GM23338 (cell line): ENCODE measurements at regions not wholly inside any gene's neighbourhood (a gene's known extent, or its start where the extent isn't known, plus 50 kb on each side); places are given as distances from the start of the nearest gene placed in this dataset.

ENCODE experiments used
- EZH2phosphoT487 ChIP-seq: fragments of 200-600 bp; sonication (generic); IDR thresholded peaks from one replicate; pipeline ENCODE4 v1.8.1; 2018; ENCODE audit warnings: antibody characterized with exemption; ENCODE audit not compliant: unreplicated experiment
- POLR2AphosphoS5 ChIP-seq: IDR thresholded peaks from 2 replicates; pipeline ENCODE4 v1.6.1; 2016; ENCODE audit warnings: antibody characterized with exemption, low read depth
- TF ChIP-seq, protein P1 (sequence below), 2 experiments: fragments of 200-600 bp in 1 of 2; sonication (generic) in 1 of 2; conservative IDR thresholded peaks; 2 replicates each; pipeline versions ENCODE4 v1.5.1 to v1.6.1; 2016 to 2017; ENCODE audit warnings: antibody characterized with exemption in 2 of 2, low read depth in 2 of 2, mild to moderate bottlenecking in 2 of 2, moderate library complexity in 1 of 2
- TF ChIP-seq, protein P2 (sequence below): IDR thresholded peaks from 2 replicates; pipeline ENCODE4 v1.6.1; 2016; ENCODE audit warnings: antibody characterized with exemption
- TF ChIP-seq, protein P3 (sequence below): IDR thresholded peaks from one replicate; pipeline ENCODE4 v1.6.1; 2018; ENCODE audit warnings: antibody characterized with exemption; ENCODE audit not compliant: unreplicated experiment

DNA sequence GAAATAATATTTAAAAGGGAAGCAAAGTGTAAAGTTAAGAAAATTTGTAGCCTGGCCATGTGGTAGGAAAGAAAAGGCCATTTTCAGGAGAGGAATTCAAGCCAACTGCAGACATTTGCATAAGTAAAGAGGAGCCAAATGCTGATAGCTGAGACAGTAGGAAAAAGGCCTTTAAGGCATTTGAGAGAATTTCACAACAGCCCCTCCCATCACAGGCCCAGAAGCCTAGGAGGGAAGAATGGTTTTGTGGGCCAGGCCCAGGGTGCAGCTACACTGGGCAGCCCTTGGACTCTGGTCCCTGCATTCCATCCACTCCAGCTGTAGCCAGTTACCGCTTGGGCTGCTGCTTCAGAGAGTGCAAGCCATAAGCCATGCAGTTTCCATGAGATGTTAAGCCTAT, 1556.8 kb downstream of the EFNA5 start:
- TF ChIP-seq, protein P1, sequence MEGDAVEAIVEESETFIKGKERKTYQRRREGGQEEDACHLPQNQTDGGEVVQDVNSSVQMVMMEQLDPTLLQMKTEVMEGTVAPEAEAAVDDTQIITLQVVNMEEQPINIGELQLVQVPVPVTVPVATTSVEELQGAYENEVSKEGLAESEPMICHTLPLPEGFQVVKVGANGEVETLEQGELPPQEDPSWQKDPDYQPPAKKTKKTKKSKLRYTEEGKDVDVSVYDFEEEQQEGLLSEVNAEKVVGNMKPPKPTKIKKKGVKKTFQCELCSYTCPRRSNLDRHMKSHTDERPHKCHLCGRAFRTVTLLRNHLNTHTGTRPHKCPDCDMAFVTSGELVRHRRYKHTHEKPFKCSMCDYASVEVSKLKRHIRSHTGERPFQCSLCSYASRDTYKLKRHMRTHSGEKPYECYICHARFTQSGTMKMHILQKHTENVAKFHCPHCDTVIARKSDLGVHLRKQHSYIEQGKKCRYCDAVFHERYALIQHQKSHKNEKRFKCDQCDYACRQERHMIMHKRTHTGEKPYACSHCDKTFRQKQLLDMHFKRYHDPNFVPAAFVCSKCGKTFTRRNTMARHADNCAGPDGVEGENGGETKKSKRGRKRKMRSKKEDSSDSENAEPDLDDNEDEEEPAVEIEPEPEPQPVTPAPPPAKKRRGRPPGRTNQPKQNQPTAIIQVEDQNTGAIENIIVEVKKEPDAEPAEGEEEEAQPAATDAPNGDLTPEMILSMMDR (conservative IDR thresholded peaks at IDR 0.05; ENCODE audit: low read depth in 2 of 2), result no peak
- TF ChIP-seq POLR2AphosphoS5 (no peak), EZH2phosphoT487 (no peak)
- TF ChIP-seq, protein P2, sequence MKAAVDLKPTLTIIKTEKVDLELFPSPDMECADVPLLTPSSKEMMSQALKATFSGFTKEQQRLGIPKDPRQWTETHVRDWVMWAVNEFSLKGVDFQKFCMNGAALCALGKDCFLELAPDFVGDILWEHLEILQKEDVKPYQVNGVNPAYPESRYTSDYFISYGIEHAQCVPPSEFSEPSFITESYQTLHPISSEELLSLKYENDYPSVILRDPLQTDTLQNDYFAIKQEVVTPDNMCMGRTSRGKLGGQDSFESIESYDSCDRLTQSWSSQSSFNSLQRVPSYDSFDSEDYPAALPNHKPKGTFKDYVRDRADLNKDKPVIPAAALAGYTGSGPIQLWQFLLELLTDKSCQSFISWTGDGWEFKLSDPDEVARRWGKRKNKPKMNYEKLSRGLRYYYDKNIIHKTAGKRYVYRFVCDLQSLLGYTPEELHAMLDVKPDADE, result no peak
- TF ChIP-seq, protein P3, sequence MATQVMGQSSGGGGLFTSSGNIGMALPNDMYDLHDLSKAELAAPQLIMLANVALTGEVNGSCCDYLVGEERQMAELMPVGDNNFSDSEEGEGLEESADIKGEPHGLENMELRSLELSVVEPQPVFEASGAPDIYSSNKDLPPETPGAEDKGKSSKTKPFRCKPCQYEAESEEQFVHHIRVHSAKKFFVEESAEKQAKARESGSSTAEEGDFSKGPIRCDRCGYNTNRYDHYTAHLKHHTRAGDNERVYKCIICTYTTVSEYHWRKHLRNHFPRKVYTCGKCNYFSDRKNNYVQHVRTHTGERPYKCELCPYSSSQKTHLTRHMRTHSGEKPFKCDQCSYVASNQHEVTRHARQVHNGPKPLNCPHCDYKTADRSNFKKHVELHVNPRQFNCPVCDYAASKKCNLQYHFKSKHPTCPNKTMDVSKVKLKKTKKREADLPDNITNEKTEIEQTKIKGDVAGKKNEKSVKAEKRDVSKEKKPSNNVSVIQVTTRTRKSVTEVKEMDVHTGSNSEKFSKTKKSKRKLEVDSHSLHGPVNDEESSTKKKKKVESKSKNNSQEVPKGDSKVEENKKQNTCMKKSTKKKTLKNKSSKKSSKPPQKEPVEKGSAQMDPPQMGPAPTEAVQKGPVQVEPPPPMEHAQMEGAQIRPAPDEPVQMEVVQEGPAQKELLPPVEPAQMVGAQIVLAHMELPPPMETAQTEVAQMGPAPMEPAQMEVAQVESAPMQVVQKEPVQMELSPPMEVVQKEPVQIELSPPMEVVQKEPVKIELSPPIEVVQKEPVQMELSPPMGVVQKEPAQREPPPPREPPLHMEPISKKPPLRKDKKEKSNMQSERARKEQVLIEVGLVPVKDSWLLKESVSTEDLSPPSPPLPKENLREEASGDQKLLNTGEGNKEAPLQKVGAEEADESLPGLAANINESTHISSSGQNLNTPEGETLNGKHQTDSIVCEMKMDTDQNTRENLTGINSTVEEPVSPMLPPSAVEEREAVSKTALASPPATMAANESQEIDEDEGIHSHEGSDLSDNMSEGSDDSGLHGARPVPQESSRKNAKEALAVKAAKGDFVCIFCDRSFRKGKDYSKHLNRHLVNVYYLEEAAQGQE, result no peak
